ENCODE measurements at regions not wholly inside any gene's neighbourhood (a gene's known extent, or its start where the extent isn't known, plus 50 kb on each side); places are given as distances from the start of the nearest gene placed in this dataset.

DNA sequence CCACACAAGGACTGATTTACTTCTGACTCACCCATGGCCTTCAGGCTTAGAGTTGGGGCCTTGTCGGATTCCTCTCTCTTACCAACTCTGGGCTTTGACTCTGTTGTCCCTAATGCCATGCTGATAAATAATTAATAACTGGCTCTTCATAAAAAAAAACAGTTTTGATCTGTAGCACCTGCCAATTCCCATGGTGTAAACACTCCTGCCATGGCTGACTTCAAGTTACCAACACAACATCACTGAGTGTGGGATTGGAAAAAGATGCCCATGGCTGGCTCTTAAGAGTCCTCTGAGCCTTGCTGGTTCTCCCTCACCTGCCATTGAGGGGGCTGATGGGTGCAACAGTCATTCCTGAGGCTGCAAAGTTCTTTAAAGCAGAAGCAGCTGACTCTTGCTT is 104.8 kb downstream of the KIF26A start:
- Histone ChIP-seq H3K4me3 (replicated peaks in 1 of 4; ENCODE audit: control extremely low read depth in 1 of 4, insufficient read depth in 1 of 4, low read depth in 3 of 4, low read length in 4 of 4) (no peak overlapping the region), H3K9me3 (ENCODE audit: control insufficient read depth, insufficient read depth, low read depth, low read length) (no peaks in the 10 kb centered on the region), H3K9ac (ENCODE audit: insufficient read depth, low read length) (no peak overlapping the region), H2AFZ (ENCODE audit: low read length) (no peak overlapping the region), H4K20me1 (ENCODE audit: control insufficient read depth, extremely low read depth, insufficient read depth, low read length) (no peaks in the 10 kb centered on the region), H3K79me2 (ENCODE audit: control insufficient read depth, insufficient read depth, low read length) (no peaks in the 10 kb centered on the region), H3K4me2 (ENCODE audit: extremely low read depth, insufficient read depth, low read length) (no peak overlapping the region), H3K36me3 (ENCODE audit: control insufficient read depth, insufficient read depth, low read length) (no peaks in the 10 kb centered on the region), H3K27me3 (ENCODE audit: control insufficient read depth, insufficient read depth, low read length) (no peaks in the 10 kb centered on the region), H3K27ac (ENCODE audit: insufficient read depth, low read length) (no peak overlapping the region), H3K4me1 (ENCODE audit: control insufficient read depth, extremely low read depth, insufficient read depth, low read length) (no peaks in the 10 kb centered on the region)
- no peak for TF ChIP-seq EZH2 (IDR thresholded peaks at IDR 0.05; ENCODE audit: low read length, missing control alignments)
- TF ChIP-seq, protein P1, sequence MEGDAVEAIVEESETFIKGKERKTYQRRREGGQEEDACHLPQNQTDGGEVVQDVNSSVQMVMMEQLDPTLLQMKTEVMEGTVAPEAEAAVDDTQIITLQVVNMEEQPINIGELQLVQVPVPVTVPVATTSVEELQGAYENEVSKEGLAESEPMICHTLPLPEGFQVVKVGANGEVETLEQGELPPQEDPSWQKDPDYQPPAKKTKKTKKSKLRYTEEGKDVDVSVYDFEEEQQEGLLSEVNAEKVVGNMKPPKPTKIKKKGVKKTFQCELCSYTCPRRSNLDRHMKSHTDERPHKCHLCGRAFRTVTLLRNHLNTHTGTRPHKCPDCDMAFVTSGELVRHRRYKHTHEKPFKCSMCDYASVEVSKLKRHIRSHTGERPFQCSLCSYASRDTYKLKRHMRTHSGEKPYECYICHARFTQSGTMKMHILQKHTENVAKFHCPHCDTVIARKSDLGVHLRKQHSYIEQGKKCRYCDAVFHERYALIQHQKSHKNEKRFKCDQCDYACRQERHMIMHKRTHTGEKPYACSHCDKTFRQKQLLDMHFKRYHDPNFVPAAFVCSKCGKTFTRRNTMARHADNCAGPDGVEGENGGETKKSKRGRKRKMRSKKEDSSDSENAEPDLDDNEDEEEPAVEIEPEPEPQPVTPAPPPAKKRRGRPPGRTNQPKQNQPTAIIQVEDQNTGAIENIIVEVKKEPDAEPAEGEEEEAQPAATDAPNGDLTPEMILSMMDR (conservative IDR thresholded peaks at IDR 0.05 in 1 of 2, IDR thresholded peaks at IDR 0.05 in 1 of 2; ENCODE audit: low read depth in 1 of 2, low read length in 2 of 2), result no peak
- no peak for DNase-seq (ENCODE audit: low read depth in 2 of 2)

DNA sequence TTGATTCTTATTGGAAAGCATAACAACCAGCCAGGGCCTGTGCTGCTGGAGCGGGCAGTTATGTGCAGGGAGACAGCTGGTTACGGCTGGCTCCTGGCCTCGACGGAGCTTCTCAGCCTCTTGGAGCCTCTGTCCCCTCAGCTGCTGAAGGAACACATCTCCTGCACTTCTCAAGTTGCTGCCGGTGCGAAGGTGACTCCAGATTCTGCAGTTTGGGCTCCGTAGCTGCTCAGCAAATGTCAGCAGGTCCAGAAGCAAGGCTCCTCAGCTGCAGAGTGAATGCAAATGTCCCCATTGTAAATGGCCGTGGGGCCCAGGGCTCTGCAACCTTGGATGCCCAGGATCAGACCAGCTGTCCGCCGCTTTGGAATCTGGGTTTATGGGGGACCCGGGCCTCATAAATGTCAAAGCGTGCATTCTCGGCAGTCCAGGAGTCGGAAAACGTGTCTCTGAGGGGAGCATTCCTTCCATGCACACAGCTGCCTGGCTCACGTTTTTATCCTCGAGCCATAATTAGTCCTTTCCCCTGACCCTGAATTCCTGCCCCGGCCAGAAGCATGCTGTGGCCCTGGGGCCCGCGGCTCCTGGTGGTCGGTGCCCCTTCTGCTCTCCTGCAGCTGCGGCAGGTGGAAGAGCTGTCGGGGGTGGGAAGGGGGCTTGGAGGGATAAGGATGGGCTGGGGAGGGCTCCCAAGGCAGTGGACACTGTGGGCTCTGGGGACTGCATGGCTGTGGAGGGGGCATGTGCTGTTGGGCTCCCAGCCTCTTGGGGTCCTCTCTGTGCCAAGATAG is 106.0 kb downstream of the KIF26A start:
- no peak for DNase-seq (ENCODE audit: low read depth in 2 of 2)

DNA sequence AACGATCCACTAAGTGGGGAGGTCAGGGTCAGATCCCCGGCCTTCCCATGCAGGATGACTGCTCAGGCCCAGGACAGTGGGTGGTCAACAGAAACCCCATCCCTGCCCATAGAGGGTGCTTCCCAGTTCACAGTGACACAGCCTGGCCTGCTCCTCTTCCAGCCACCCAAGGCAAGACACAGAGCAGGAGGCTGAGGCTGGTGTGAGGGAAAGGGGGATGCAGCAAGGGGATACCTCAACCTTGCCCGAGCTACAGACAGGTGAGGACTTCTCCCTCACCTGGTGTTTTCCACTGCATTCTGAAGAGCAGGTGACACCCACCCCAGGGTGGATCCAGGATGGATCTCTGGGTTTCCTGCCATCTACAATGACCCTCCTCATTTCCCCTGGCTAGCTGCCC is 106.7 kb downstream of the KIF26A start:
- no peak overlapping the region for H3K9ac ChIP-seq (ENCODE audit: insufficient read depth, low read length)
- H3K79me2 ChIP-seq (ENCODE audit: control insufficient read depth, insufficient read depth, low read length), result no peaks in the 10 kb centered on the region
- H3K9me3 ChIP-seq (ENCODE audit: control insufficient read depth, insufficient read depth, low read depth, low read length), result no peaks in the 10 kb centered on the region
- no peak overlapping the region for H3K27ac ChIP-seq (ENCODE audit: insufficient read depth, low read length)
- H4K20me1 ChIP-seq (ENCODE audit: control insufficient read depth, extremely low read depth, insufficient read depth, low read length), result no peaks in the 10 kb centered on the region
- no peaks in the 10 kb centered on the region for H3K27me3 ChIP-seq (ENCODE audit: control insufficient read depth, insufficient read depth, low read length)
- no peak for DNase-seq (ENCODE audit: low read depth in 2 of 2)
- no peaks in the 10 kb centered on the region for H3K36me3 ChIP-seq (ENCODE audit: control insufficient read depth, insufficient read depth, low read length)
- H2AFZ ChIP-seq (ENCODE audit: low read length), result no peak overlapping the region
- no peak for TF ChIP-seq EZH2 (IDR thresholded peaks at IDR 0.05; ENCODE audit: low read length, missing control alignments)
- TF ChIP-seq, protein P1 (conservative IDR thresholded peaks at IDR 0.05 in 1 of 2, IDR thresholded peaks at IDR 0.05 in 1 of 2; ENCODE audit: low read depth in 1 of 2, low read length in 2 of 2), result no peak
- no peak overlapping the region for H3K4me3 ChIP-seq (replicated peaks in 1 of 4; ENCODE audit: control extremely low read depth in 1 of 4, insufficient read depth in 1 of 4, low read depth in 3 of 4, low read length in 4 of 4)
- H3K4me1 ChIP-seq (ENCODE audit: control insufficient read depth, extremely low read depth, insufficient read depth, low read length), result no peaks in the 10 kb centered on the region
- H3K4me2 ChIP-seq (ENCODE audit: extremely low read depth, insufficient read depth, low read length), result no peak overlapping the region

More for the DNA sequence above, 106.0 kb downstream of the KIF26A start:
- Histone ChIP-seq H3K9me3 (ENCODE audit: control insufficient read depth, insufficient read depth, low read depth, low read length) (no peaks in the 10 kb centered on the region), H3K27me3 (ENCODE audit: control insufficient read depth, insufficient read depth, low read length) (no peaks in the 10 kb centered on the region), H3K4me3 (replicated peaks in 1 of 4; ENCODE audit: control extremely low read depth in 1 of 4, insufficient read depth in 1 of 4, low read depth in 3 of 4, low read length in 4 of 4) (no peak overlapping the region), H4K20me1 (ENCODE audit: control insufficient read depth, extremely low read depth, insufficient read depth, low read length) (no peaks in the 10 kb centered on the region), H3K4me1 (ENCODE audit: control insufficient read depth, extremely low read depth, insufficient read depth, low read length) (no peaks in the 10 kb centered on the region), H3K9ac (ENCODE audit: insufficient read depth, low read length) (no peak overlapping the region), H3K4me2 (ENCODE audit: extremely low read depth, insufficient read depth, low read length) (no peak overlapping the region), H2AFZ (ENCODE audit: low read length) (no peak overlapping the region), H3K36me3 (ENCODE audit: control insufficient read depth, insufficient read depth, low read length) (no peaks in the 10 kb centered on the region), H3K27ac (ENCODE audit: insufficient read depth, low read length) (no peak overlapping the region), H3K79me2 (ENCODE audit: control insufficient read depth, insufficient read depth, low read length) (no peaks in the 10 kb centered on the region)
- TF ChIP-seq, protein P1 (conservative IDR thresholded peaks at IDR 0.05 in 1 of 2, IDR thresholded peaks at IDR 0.05 in 1 of 2; ENCODE audit: low read depth in 1 of 2, low read length in 2 of 2), result no peak
- no peak for TF ChIP-seq EZH2 (IDR thresholded peaks at IDR 0.05; ENCODE audit: low read length, missing control alignments)
